Neuron (in vitro differentiated cells): ENCODE measurements at regions not wholly inside any gene's neighbourhood (a gene's known extent, or its start where the extent isn't known, plus 50 kb on each side); places are given as distances from the start of the nearest gene placed in this dataset.
"Not testable (repeated sequence)": the region's sequence is repeated elsewhere in the genome, so short reads cannot be mapped to it uniquely, and the experiment has no call there.

Experiments
- H2AFZ ChIP-seq: one replicate; pipeline ENCODE4 v1.6.1; 2013; ENCODE audit warnings: low read depth, mild to moderate bottlenecking, inconsistent platforms, low read length, moderate library complexity
- H3K27me3 ChIP-seq: one replicate; pipeline ENCODE4 v1.6.1; 2013; ENCODE audit warnings: low read length; ENCODE audit not compliant: insufficient read depth
- H3K36me3 ChIP-seq: one replicate; pipeline ENCODE4 v1.6.1; 2013; ENCODE audit warnings: low read length; ENCODE audit not compliant: insufficient read depth
- H3K4me1 ChIP-seq: one replicate; pipeline ENCODE4 v1.6.1; 2013; ENCODE audit warnings: low read length; ENCODE audit not compliant: insufficient read depth
- H3K4me3 ChIP-seq: 2 replicates; pipeline ENCODE4 v1.5.1; 2013; ENCODE audit warnings: mild to moderate bottlenecking, low read length, moderate library complexity
- H3K9me3 ChIP-seq: one replicate; pipeline ENCODE4 v1.6.1; 2013; ENCODE audit warnings: low read length

DNA sequence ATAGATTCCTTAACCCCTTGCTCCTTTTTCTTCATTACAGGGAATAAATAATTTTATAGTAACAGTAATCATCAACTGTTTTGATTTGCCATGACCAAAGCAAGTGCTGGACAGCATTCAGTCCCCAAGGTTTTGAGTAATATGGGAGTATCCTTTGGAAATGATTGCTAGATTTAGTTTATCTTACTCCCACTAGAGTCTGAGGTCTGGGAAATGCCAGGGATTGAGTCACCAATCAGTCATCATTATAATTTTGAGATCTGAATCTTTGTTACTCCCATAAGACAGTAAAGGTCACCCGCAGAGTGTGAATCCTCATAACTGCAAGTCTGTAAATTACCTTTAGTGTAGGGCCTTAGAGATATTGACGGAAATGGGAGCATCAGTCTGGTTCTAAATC is 133.7 kb upstream of the SEMA3E start:
- Histone ChIP-seq H3K36me3 (no peaks in the 10 kb centered on the region), H3K9me3 (no peaks in the 10 kb centered on the region), H3K4me1 (no peaks in the 10 kb centered on the region), H2AFZ (no peak overlapping the region), H3K4me3 (no peak overlapping the region), H3K27me3 (no peaks in the 10 kb centered on the region)

DNA sequence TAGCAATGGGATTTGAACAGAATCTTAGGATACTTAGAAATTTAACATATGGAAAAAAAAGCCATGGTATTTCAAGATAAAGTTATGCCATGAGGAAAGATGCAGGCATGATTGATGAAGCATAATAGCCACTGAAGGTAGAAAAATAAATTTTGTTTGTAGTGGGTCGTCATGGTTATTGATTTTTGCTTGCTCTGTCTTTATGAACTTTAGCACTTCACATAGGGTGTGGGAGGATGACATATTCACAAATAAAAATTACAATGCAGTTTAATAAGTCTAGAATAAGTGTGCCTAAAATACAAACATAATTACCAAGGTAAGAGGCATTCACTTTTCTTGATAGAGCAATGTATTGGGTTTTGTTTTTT is 129.1 kb upstream of the SEMA3E start:
- H3K4me3 ChIP-seq, result no peak overlapping the region
- H3K4me1 ChIP-seq, result no peaks in the 10 kb centered on the region
- no peak overlapping the region for H2AFZ ChIP-seq
- no peaks in the 10 kb centered on the region for H3K27me3 ChIP-seq
- H3K9me3 ChIP-seq, result no peaks in the 10 kb centered on the region
- H3K36me3 ChIP-seq, result no peaks in the 10 kb centered on the region

DNA sequence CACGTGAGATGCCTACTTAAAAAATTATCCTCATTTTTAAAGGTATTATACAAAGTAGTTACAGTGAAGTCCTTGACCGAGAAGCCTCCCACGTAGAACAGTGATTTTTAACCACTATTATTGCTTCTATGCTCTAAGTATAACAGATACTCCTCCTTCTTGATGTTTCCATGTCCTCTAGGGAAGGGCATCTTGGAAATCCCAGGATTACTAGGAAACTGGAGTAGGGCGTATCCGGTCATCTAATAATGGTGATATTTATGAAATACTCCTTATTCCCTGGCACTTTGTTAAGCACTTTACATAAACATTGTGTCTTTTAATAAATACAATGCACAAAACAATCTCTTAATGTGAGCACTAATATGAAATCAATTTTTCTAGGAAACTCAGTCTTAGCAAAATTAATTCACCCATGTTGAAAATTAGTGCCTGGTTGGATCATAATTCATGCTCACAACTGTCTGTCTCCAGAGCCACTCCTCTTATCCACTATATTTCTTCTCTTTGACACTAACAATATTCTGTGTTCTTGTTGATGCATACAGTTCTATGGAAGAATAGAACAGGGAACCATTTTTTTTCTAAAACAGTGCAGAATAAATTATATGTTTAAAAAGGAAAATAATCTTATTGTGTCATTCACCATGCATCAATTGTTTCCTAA is 128.6 kb upstream of the SEMA3E start:
- Histone ChIP-seq H3K4me1 (no peaks in the 10 kb centered on the region), H3K27me3 (no peaks in the 10 kb centered on the region), H3K4me3 (no peak overlapping the region), H2AFZ (no peak overlapping the region), H3K9me3 (no peaks in the 10 kb centered on the region), H3K36me3 (no peaks in the 10 kb centered on the region)

- no peak overlapping the region for H2AFZ ChIP-seq
- no peaks in the 10 kb centered on the region for H3K27me3 ChIP-seq
- H3K4me3 ChIP-seq, result no peak overlapping the region
- no peaks in the 10 kb centered on the region for H3K4me1 ChIP-seq
- H3K9me3 ChIP-seq, result no peaks in the 10 kb centered on the region
- H3K36me3 ChIP-seq, result no peaks in the 10 kb centered on the region
Measured at GRCh38 chr7:83769407-83769806, 120.5 kb upstream of the SEMA3E start.

GRCh38 chr7:83751217-83751616 is 102.3 kb upstream of the SEMA3E start:
- H3K36me3 ChIP-seq, result no peaks in the 10 kb centered on the region
- no peaks in the 10 kb centered on the region for H3K4me1 ChIP-seq

DNA sequence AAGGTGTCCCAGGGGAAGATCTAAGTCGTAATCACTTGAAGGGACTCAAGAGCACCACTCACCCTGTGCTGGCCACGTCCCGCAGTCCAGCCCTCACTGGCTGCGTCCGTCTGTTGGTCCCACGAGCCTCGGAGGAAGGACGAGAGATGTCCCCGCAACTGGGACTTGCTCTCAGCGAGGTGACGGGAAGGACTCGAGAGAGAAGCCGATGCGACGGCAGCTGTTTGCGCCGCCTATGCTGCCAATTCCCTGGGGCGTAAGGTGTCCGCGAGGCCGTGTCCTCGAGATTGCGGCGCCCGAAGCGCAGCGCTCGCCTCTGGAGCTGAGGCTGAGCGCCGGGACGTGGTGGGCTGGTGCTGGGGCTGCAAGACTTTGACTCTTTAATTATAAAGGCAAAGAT is 100.6 kb upstream of the SEMA3E start:
- H3K9me3 ChIP-seq, result peaks cover 4% of the 10 kb centered on the region
- no peaks in the 10 kb centered on the region for H3K4me1 ChIP-seq
- no peak overlapping the region for H2AFZ ChIP-seq
- no peak overlapping the region for H3K4me3 ChIP-seq
- H3K36me3 ChIP-seq, result no peaks in the 10 kb centered on the region
- H3K27me3 ChIP-seq, result no peaks in the 10 kb centered on the region

More at GRCh38 chr7:83751217-83751616, 102.3 kb upstream of the SEMA3E start:
- Histone ChIP-seq H3K4me3 (no peak overlapping the region), H3K27me3 (no peaks in the 10 kb centered on the region), H2AFZ (no peak overlapping the region), H3K9me3 (peaks cover 4% of the 10 kb centered on the region)

- Histone ChIP-seq H2AFZ (no peak overlapping the region), H3K36me3 (no peaks in the 10 kb centered on the region), H3K4me1 (no peaks in the 10 kb centered on the region), H3K9me3 (no peaks in the 10 kb centered on the region), H3K27me3 (no peaks in the 10 kb centered on the region), H3K4me3 (no peak overlapping the region)
Measured at GRCh38 chr7:83739527-83739926, 90.6 kb upstream of the SEMA3E start.

- Histone ChIP-seq H2AFZ (no peak overlapping the region), H3K9me3 (no peaks in the 10 kb centered on the region), H3K36me3 (no peaks in the 10 kb centered on the region), H3K4me1 (no peaks in the 10 kb centered on the region), H3K4me3 (no peak overlapping the region), H3K27me3 (no peaks in the 10 kb centered on the region)
Measured at GRCh38 chr7:83738291-83738835, 89.4 kb upstream of the SEMA3E start.

DNA sequence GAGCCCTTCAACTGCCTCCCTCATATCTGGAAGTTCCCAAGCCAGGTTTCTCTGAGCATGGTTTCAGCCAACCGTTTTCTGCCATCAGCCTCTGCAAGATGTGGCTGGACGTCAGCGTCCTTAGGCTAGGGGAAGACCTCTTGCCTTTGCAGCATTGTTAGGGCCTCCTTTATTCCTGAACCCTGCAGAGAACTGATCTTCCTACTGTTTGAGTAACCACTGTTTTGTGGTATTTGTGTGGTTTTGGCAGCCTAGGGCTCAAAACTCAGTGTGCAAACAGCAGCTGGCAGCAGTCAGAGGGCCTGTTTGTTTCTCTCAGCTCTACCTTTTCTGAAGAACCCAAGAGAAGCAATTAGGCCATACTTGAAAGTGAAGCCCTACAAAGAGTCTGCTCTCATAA is 83.4 kb upstream of the SEMA3E start:
- H3K4me1 ChIP-seq, result no peaks in the 10 kb centered on the region
- no peaks in the 10 kb centered on the region for H3K27me3 ChIP-seq
- H3K36me3 ChIP-seq, result no peaks in the 10 kb centered on the region
- no peaks in the 10 kb centered on the region for H3K9me3 ChIP-seq
- no peak overlapping the region for H2AFZ ChIP-seq
- H3K4me3 ChIP-seq, result no peak overlapping the region

DNA sequence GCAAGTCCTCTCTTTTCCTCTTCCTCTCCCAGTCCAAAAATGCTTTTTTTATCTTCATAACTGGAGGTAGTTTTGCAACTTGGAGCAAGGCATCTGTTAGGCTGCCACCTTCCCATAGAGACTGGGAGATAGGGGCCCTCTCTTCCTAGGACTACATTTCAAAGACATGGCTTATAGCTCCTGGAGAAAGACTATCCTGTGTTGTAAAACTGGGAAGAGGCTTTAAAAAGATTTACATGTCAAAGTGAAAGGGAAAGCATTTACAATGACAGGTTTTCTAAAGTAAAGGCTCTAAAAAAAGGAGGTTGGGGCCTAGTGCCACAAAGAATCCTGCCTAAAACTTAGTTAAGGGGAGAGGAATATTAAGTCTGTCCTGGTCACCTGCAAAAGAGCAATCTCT is 82.2 kb upstream of the SEMA3E start:
- Histone ChIP-seq H2AFZ (no peak overlapping the region), H3K9me3 (no peaks in the 10 kb centered on the region), H3K27me3 (no peaks in the 10 kb centered on the region), H3K4me3 (no peak overlapping the region), H3K4me1 (no peaks in the 10 kb centered on the region), H3K36me3 (no peaks in the 10 kb centered on the region)

DNA sequence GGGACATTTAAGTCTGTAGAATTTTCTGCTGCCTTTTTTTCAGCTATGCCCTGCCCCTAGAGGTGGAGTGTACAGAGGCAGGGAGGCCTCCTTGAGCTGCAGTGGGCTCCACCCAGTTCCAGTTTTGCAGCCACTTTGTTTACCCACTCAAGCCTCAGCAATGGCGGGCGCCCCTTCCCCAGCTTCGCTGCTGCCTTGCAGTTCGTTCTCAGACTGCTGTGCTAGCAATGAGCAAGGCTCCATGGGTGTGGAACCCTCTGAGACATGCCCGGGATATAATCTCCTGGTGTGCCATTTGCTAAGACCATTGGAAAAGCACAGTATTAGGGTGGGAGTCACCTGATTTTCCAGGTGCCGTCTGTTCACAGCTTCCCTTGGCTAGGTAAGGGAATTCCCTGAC is 68.0 kb upstream of the SEMA3E start:
- H2AFZ ChIP-seq, H3K27me3 ChIP-seq, H3K4me3 ChIP-seq, H3K4me1 ChIP-seq, H3K9me3 ChIP-seq, H3K36me3 ChIP-seq: not testable (repeated sequence)

DNA sequence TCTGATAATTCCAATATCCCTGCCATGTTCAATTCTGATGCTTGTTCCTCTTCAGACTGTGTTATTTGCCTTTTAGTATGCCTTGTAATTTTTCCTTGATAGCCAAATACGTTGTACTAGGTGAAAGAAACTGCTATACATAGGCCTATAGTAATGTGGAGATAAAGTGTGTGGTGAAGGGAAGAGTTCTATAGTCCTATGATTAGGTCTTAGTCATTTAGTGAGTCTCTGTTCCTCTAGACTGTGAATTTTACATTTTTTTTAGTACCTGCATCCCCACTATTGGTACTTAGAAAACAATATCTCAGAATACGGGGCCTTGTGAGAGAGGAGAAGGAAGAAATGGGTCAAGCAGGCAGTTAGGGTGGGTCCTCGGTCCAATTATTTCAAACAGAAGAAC is 59.6 kb upstream of the SEMA3E start:
- H2AFZ ChIP-seq, result no peak overlapping the region
- no peaks in the 10 kb centered on the region for H3K4me1 ChIP-seq
- no peaks in the 10 kb centered on the region for H3K27me3 ChIP-seq
- no peaks in the 10 kb centered on the region for H3K9me3 ChIP-seq
- H3K36me3 ChIP-seq, result no peaks in the 10 kb centered on the region
- H3K4me3 ChIP-seq, result no peak overlapping the region

DNA sequence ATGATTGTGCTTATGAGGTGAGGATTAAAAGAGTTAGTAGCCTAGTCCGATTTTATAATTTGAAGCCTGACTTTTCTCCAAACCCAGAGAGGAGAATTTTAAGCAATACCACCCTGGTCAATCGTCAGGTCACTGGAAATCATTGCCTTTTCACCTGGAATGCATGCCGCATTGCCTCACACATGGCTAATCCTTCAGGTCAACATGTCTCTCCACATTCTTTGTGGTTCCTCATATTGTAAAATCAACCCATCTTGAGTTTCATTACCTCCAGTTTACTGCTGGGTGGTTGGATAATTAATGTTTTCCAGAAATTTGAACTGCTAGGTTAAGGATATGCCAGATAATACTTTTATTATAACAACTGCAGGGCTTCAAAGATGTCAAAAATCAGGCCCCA is 55.6 kb upstream of the SEMA3E start:
- Histone ChIP-seq H3K4me1 (no peaks in the 10 kb centered on the region), H3K36me3 (no peaks in the 10 kb centered on the region), H2AFZ (no peak overlapping the region), H3K9me3 (no peaks in the 10 kb centered on the region), H3K27me3 (no peaks in the 10 kb centered on the region), H3K4me3 (no peak overlapping the region)

GRCh38 chr7:83702446-83702845 is 53.5 kb upstream of the SEMA3E start:
- Histone ChIP-seq H3K9me3 (no peaks in the 10 kb centered on the region), H2AFZ (no peak overlapping the region), H3K36me3 (no peaks in the 10 kb centered on the region), H3K4me1 (peaks cover 8% of the 10 kb centered on the region), H3K4me3 (no peak overlapping the region), H3K27me3 (no peaks in the 10 kb centered on the region)
